ENCODE measurements at regions not wholly inside any gene's neighbourhood (a gene's known extent, or its start where the extent isn't known, plus 50 kb on each side); places are given as distances from the start of the nearest gene placed in this dataset.

- H3K27ac Mint-ChIP-seq = no peak overlapping the region
- H3K4me3 Mint-ChIP-seq = no peak overlapping the region
- H3K4me1 Mint-ChIP-seq (ENCODE audit: low read depth) = no peaks in the 10 kb centered on the region
- no peaks in the 10 kb centered on the region for H3K27me3 Mint-ChIP-seq
- H3K9me3 Mint-ChIP-seq = peaks cover 9% of the 10 kb centered on the region
- H3K36me3 Mint-ChIP-seq (ENCODE audit: low read depth) = no peaks in the 10 kb centered on the region
- intact Hi-C loops (cut with micrococcal nuclease) = no loop called here
These were observed 170.1 kb upstream of the DDX18 start for GRCh38 chr2:117644403-117644802.

- no peaks in the 10 kb centered on the region for H3K36me3 Mint-ChIP-seq (ENCODE audit: low read depth)
- H3K27ac Mint-ChIP-seq = no peak overlapping the region
- no peaks in the 10 kb centered on the region for H3K4me1 Mint-ChIP-seq (ENCODE audit: low read depth)
- H3K4me3 Mint-ChIP-seq = no peak overlapping the region
- peaks cover 9% of the 10 kb centered on the region for H3K9me3 Mint-ChIP-seq
- intact Hi-C loops (cut with micrococcal nuclease) = no loop called here
- no peaks in the 10 kb centered on the region for H3K27me3 Mint-ChIP-seq
These were observed 169.0 kb upstream of the DDX18 start for GRCh38 chr2:117645458-117645857.

- H3K4me3 Mint-ChIP-seq = no peak overlapping the region
- peaks cover 9% of the 10 kb centered on the region for H3K9me3 Mint-ChIP-seq
- no peak overlapping the region for H3K27ac Mint-ChIP-seq
- H3K4me1 Mint-ChIP-seq (ENCODE audit: low read depth) = no peaks in the 10 kb centered on the region
- no peaks in the 10 kb centered on the region for H3K27me3 Mint-ChIP-seq
- H3K36me3 Mint-ChIP-seq (ENCODE audit: low read depth) = no peaks in the 10 kb centered on the region
- intact Hi-C loops (cut with micrococcal nuclease) = no loop called here
These were observed 168.4 kb upstream of the DDX18 start for GRCh38 chr2:117646099-117646498.

- Mint-ChIP-seq H3K9me3 (peaks cover 9% of the 10 kb centered on the region), H3K4me3 (no peak overlapping the region), H3K27ac (no peak overlapping the region), H3K36me3 (ENCODE audit: low read depth) (no peaks in the 10 kb centered on the region), H3K27me3 (no peaks in the 10 kb centered on the region), H3K4me1 (ENCODE audit: low read depth) (no peaks in the 10 kb centered on the region)
- intact Hi-C loops (cut with micrococcal nuclease) = no loop called here
These were observed 167.6 kb upstream of the DDX18 start for GRCh38 chr2:117646872-117647271.

- no peak overlapping the region for H3K27ac Mint-ChIP-seq
These were observed 157.9 kb upstream of the DDX18 start for GRCh38 chr2:117656546-117656945.

GRCh38 chr2:117661619-117662018 is 152.9 kb upstream of the DDX18 start:
- Mint-ChIP-seq H3K4me3 (no peak overlapping the region), H3K27me3 (no peaks in the 10 kb centered on the region), H3K9me3 (no peaks in the 10 kb centered on the region), H3K27ac (no peak overlapping the region), H3K4me1 (ENCODE audit: low read depth) (no peaks in the 10 kb centered on the region), H3K36me3 (ENCODE audit: low read depth) (no peaks in the 10 kb centered on the region)
- intact Hi-C loops (cut with micrococcal nuclease) = no loop called here

More at GRCh38 chr2:117656546-117656945, 157.9 kb upstream of the DDX18 start:
- no peak overlapping the region for H3K4me3 Mint-ChIP-seq
- no peaks in the 10 kb centered on the region for H3K27me3 Mint-ChIP-seq
- no peaks in the 10 kb centered on the region for H3K4me1 Mint-ChIP-seq (ENCODE audit: low read depth)
- no peaks in the 10 kb centered on the region for H3K36me3 Mint-ChIP-seq (ENCODE audit: low read depth)
- intact Hi-C loops (cut with micrococcal nuclease) = no loop called here
- peaks cover 5% of the 10 kb centered on the region for H3K9me3 Mint-ChIP-seq

GRCh38 chr2:117674172-117674571 is 140.3 kb upstream of the DDX18 start:
- H3K27ac Mint-ChIP-seq = no peak overlapping the region
- H3K9me3 Mint-ChIP-seq = no peaks in the 10 kb centered on the region
- intact Hi-C loops (cut with micrococcal nuclease) = no loop called here
- H3K4me1 Mint-ChIP-seq (ENCODE audit: low read depth) = no peaks in the 10 kb centered on the region
- no peaks in the 10 kb centered on the region for H3K27me3 Mint-ChIP-seq
- no peak overlapping the region for H3K4me3 Mint-ChIP-seq
- H3K36me3 Mint-ChIP-seq (ENCODE audit: low read depth) = no peaks in the 10 kb centered on the region

- Mint-ChIP-seq H3K27ac (no peak overlapping the region), H3K36me3 (ENCODE audit: low read depth) (no peaks in the 10 kb centered on the region), H3K4me1 (ENCODE audit: low read depth) (no peaks in the 10 kb centered on the region), H3K4me3 (no peak overlapping the region), H3K27me3 (no peaks in the 10 kb centered on the region), H3K9me3 (no peaks in the 10 kb centered on the region)
- intact Hi-C loops (cut with micrococcal nuclease) = no loop called here
These were observed 134.5 kb upstream of the DDX18 start for GRCh38 chr2:117679952-117680351.

GRCh38 chr2:117684919-117685318 is 129.6 kb upstream of the DDX18 start:
- no peak overlapping the region for H3K4me3 Mint-ChIP-seq
- H3K9me3 Mint-ChIP-seq = no peaks in the 10 kb centered on the region
- no peaks in the 10 kb centered on the region for H3K27me3 Mint-ChIP-seq
- H3K36me3 Mint-ChIP-seq (ENCODE audit: low read depth) = no peaks in the 10 kb centered on the region
- no peak overlapping the region for H3K27ac Mint-ChIP-seq
- no peaks in the 10 kb centered on the region for H3K4me1 Mint-ChIP-seq (ENCODE audit: low read depth)
- intact Hi-C loops (cut with micrococcal nuclease) = no loop called here

GRCh38 chr2:117686699-117687098 is 127.8 kb upstream of the DDX18 start:
- H3K9me3 Mint-ChIP-seq = no peaks in the 10 kb centered on the region
- no peaks in the 10 kb centered on the region for H3K27me3 Mint-ChIP-seq
- H3K36me3 Mint-ChIP-seq (ENCODE audit: low read depth) = no peaks in the 10 kb centered on the region
- no peak overlapping the region for H3K4me3 Mint-ChIP-seq
- intact Hi-C loops (cut with micrococcal nuclease) = no loop called here
- no peak overlapping the region for H3K27ac Mint-ChIP-seq
- no peaks in the 10 kb centered on the region for H3K4me1 Mint-ChIP-seq (ENCODE audit: low read depth)

GRCh38 chr2:117691595-117691994 is 122.9 kb upstream of the DDX18 start:
- no peaks in the 10 kb centered on the region for H3K4me1 Mint-ChIP-seq (ENCODE audit: low read depth)
- H3K27ac Mint-ChIP-seq = no peak overlapping the region
- intact Hi-C loops (cut with micrococcal nuclease) = no loop called here
- no peaks in the 10 kb centered on the region for H3K9me3 Mint-ChIP-seq
- H3K27me3 Mint-ChIP-seq = no peaks in the 10 kb centered on the region
- no peak overlapping the region for H3K4me3 Mint-ChIP-seq
- H3K36me3 Mint-ChIP-seq (ENCODE audit: low read depth) = no peaks in the 10 kb centered on the region

GRCh38 chr2:117692001-117692763 is 122.3 kb upstream of the DDX18 start:
- H3K27me3 Mint-ChIP-seq = no peaks in the 10 kb centered on the region
- no peak overlapping the region for H3K4me3 Mint-ChIP-seq
- H3K9me3 Mint-ChIP-seq = no peaks in the 10 kb centered on the region
- intact Hi-C loops (cut with micrococcal nuclease) = no loop called here
- no peak overlapping the region for H3K27ac Mint-ChIP-seq
- H3K4me1 Mint-ChIP-seq (ENCODE audit: low read depth) = no peaks in the 10 kb centered on the region
- no peaks in the 10 kb centered on the region for H3K36me3 Mint-ChIP-seq (ENCODE audit: low read depth)

GRCh38 chr2:117693154-117693553 is 121.3 kb upstream of the DDX18 start:
- intact Hi-C loops (cut with micrococcal nuclease) = no loop called here
- H3K4me1 Mint-ChIP-seq (ENCODE audit: low read depth) = no peaks in the 10 kb centered on the region
- H3K27me3 Mint-ChIP-seq = no peaks in the 10 kb centered on the region
- H3K36me3 Mint-ChIP-seq (ENCODE audit: low read depth) = no peaks in the 10 kb centered on the region
- no peaks in the 10 kb centered on the region for H3K9me3 Mint-ChIP-seq
- no peak overlapping the region for H3K4me3 Mint-ChIP-seq
- H3K27ac Mint-ChIP-seq = no peak overlapping the region

- no peaks in the 10 kb centered on the region for H3K27me3 Mint-ChIP-seq
- no peaks in the 10 kb centered on the region for H3K36me3 Mint-ChIP-seq (ENCODE audit: low read depth)
- no peak overlapping the region for H3K27ac Mint-ChIP-seq
- no peaks in the 10 kb centered on the region for H3K9me3 Mint-ChIP-seq
- intact Hi-C loops (cut with micrococcal nuclease) = no loop called here
- no peak overlapping the region for H3K4me3 Mint-ChIP-seq
- H3K4me1 Mint-ChIP-seq (ENCODE audit: low read depth) = no peaks in the 10 kb centered on the region
These were observed 120.8 kb upstream of the DDX18 start for GRCh38 chr2:117693651-117694050.

- no peak overlapping the region for H3K4me3 Mint-ChIP-seq
- H3K36me3 Mint-ChIP-seq (ENCODE audit: low read depth) = no peaks in the 10 kb centered on the region
- no peaks in the 10 kb centered on the region for H3K27me3 Mint-ChIP-seq
- no peaks in the 10 kb centered on the region for H3K9me3 Mint-ChIP-seq
- no peaks in the 10 kb centered on the region for H3K4me1 Mint-ChIP-seq (ENCODE audit: low read depth)
- intact Hi-C loops (cut with micrococcal nuclease) = no loop called here
- no peak overlapping the region for H3K27ac Mint-ChIP-seq
These were observed 116.2 kb upstream of the DDX18 start for GRCh38 chr2:117698287-117698686.

Data from dendritic cell treated with granulocyte-macrophage colony-stimulating factor and Interleukin-4, amounts not matched to agents 40 ng/mL and 50 ng/mL, for 4 days (primary cell).